Peyer's patch (tissue), 4 donors: ENCODE measurements at regions not wholly inside any gene's neighbourhood (a gene's known extent, or its start where the extent isn't known, plus 50 kb on each side); places are given as distances from the start of the nearest gene placed in this dataset.
"Not testable (repeated sequence)": the region's sequence is repeated elsewhere in the genome, so short reads cannot be mapped to it uniquely, and the experiment has no call there.

Source experiments
- DNase-seq, 3 donors: peaks; one replicate each; pipeline ENCODE4 v3.0.0-alpha.2; 2017 to 2019
- H3K27ac ChIP-seq, 4 donors: fragments of 200-600 bp; sonication (generic); one replicate each; pipeline ENCODE4 v1.5.1; 2016 to 2019
- H3K27me3 ChIP-seq, 2 donors: fragments of 200-600 bp; sonication (generic); one replicate each; pipeline ENCODE4 v1.5.1; 2019
- H3K36me3 ChIP-seq, 3 donors: fragments of 200-600 bp; sonication (generic); one replicate each; pipeline ENCODE4 v1.5.1; 2016 to 2019
- H3K4me1 ChIP-seq, 4 donors: fragments of 200-600 bp; sonication (generic); one replicate each; pipeline ENCODE4 v1.5.1; 2016 to 2019
- H3K4me3 ChIP-seq, 4 donors: fragments of 200-600 bp; sonication (generic); 1 replicate in 3 of 4; 2 replicates in 1 of 4; pipeline ENCODE4 v1.5.1; 2016 to 2019; ENCODE audit warnings: mild to moderate bottlenecking in 1 of 4
- H3K9me3 ChIP-seq, 4 donors: fragments of 200-600 bp; sonication (generic); one replicate each; pipeline ENCODE4 v1.5.1; 2016 to 2019; ENCODE audit warnings: mild to moderate bottlenecking in 1 of 4
- POLR2A ChIP-seq, 2 donors: fragments of 450-650 bp; IDR thresholded peaks; one replicate each; pipeline ENCODE4 v1.5.1; 2017; ENCODE audit warnings: antibody characterized with exemption in 2 of 2, mild to moderate bottlenecking in 2 of 2, moderate library complexity in 2 of 2
- TF ChIP-seq, protein P1 (sequence below), 6 experiments: fragments of 450-650 bp in 4 of 6; fragments of 200-600 bp in 2 of 6; sonication (generic) in 1 of 6; IDR thresholded peaks; one replicate each; pipeline ENCODE4 v1.5.1; 2017 to 2019; ENCODE audit warnings: antibody characterized with exemption in 6 of 6, mild to moderate bottlenecking in 3 of 6, moderate library complexity in 1 of 6

DNA sequence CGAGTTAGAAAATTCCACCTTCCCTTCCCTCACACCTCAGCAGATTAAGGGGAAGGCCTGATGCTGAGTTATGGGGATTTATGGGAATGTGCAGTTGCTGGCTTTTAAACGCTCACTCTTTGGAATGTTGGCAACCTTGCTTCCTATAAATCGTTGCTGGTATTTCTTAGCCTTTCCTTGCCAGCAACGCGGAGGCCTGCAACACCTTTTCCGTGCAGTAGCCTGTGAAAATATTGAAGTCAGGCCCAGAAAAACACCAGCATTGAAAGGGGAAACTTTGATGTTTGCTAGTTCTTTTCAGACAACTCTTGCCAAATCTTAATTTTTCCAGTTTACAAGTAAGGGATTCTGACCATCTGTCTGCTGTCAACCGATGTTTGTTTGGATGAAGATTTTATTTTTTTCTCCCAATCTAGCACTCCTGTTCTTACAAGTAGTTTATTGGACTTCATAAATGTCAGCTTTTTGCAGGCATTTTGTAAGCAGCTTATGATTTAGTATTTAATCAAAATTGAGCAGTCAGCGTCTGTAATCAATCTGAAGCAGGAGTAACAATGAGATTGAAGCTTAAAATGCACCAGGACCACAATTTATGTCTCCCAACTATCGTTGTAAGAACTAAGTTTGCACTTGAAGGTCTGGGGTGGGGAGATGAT is 251.0 kb downstream of the RPLP1 start:
- Histone ChIP-seq H3K27me3 (no peaks in the 10 kb centered on the region), H3K36me3 (no peaks in the 10 kb centered on the region), H3K9me3 (peaks cover 0 to 7% (median 3%) of the 10 kb centered on the region in 4 donors), H3K4me1 (no peaks in the 10 kb centered on the region), H3K4me3 (no peak overlapping the region), H3K27ac (no peak overlapping the region)
- DNase-seq, result no peak
- no peak for TF ChIP-seq POLR2A (IDR thresholded peaks at IDR 0.05)
- TF ChIP-seq, protein P1, sequence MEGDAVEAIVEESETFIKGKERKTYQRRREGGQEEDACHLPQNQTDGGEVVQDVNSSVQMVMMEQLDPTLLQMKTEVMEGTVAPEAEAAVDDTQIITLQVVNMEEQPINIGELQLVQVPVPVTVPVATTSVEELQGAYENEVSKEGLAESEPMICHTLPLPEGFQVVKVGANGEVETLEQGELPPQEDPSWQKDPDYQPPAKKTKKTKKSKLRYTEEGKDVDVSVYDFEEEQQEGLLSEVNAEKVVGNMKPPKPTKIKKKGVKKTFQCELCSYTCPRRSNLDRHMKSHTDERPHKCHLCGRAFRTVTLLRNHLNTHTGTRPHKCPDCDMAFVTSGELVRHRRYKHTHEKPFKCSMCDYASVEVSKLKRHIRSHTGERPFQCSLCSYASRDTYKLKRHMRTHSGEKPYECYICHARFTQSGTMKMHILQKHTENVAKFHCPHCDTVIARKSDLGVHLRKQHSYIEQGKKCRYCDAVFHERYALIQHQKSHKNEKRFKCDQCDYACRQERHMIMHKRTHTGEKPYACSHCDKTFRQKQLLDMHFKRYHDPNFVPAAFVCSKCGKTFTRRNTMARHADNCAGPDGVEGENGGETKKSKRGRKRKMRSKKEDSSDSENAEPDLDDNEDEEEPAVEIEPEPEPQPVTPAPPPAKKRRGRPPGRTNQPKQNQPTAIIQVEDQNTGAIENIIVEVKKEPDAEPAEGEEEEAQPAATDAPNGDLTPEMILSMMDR (IDR thresholded peaks at IDR 0.05), result no peak

DNA sequence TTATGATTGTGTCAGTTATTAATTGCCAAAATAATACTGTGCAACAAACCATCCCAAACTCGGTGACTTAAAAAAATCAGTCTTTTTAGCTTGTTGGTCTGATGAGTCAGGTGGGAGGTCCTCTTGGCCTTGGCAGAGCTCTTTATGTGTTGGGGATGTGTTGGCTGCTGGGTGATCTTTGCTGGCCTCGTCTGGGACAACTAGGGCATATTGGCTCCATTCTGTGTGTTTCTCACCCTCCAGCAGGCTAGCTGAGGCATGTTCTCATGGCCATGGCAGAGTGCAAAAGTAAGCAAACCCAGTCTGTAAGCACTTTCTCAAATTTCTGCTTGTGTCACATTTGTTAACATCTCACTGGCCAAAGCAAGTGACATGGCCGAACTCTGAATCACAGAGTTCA is 251.6 kb downstream of the RPLP1 start:
- Histone ChIP-seq H3K36me3 (no peaks in the 10 kb centered on the region), H3K9me3 (peaks cover 0 to 12% (median 3%) of the 10 kb centered on the region in 4 donors), H3K27ac (no peak overlapping the region), H3K4me1 (no peaks in the 10 kb centered on the region), H3K27me3 (no peaks in the 10 kb centered on the region), H3K4me3 (no peak overlapping the region)
- DNase-seq, result no peak
- TF ChIP-seq POLR2A (IDR thresholded peaks at IDR 0.05), result no peak
- TF ChIP-seq, protein P1 (IDR thresholded peaks at IDR 0.05), result no peak

DNA sequence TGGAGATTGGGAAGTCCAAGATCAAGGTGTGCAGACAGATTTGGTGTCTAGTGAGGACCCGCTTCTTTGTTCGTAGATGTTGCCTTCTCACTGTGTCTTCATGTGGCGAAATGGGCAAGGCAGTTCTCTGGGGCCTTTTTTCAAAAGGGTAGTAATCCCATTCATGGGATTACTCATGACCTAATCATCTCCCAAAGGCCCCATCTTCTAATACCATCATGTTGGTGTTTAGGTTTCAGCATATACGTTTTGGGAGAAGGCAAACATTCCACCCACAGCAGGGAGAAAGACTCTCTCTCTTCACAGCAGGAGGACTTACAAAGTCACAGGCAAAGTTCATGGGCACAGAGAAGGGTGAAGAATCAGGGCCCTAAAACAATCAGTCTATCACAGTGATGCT is 252.1 kb downstream of the RPLP1 start:
- Histone ChIP-seq H3K4me3 (no peak overlapping the region), H3K27ac (no peak overlapping the region), H3K36me3 (no peaks in the 10 kb centered on the region), H3K27me3 (no peaks in the 10 kb centered on the region), H3K4me1 (no peaks in the 10 kb centered on the region), H3K9me3 (peaks cover 0 to 12% (median 3%) of the 10 kb centered on the region in 4 donors)
- no peak for DNase-seq
- no peak for TF ChIP-seq POLR2A (IDR thresholded peaks at IDR 0.05)
- TF ChIP-seq, protein P1 (IDR thresholded peaks at IDR 0.05), result no peak

DNA sequence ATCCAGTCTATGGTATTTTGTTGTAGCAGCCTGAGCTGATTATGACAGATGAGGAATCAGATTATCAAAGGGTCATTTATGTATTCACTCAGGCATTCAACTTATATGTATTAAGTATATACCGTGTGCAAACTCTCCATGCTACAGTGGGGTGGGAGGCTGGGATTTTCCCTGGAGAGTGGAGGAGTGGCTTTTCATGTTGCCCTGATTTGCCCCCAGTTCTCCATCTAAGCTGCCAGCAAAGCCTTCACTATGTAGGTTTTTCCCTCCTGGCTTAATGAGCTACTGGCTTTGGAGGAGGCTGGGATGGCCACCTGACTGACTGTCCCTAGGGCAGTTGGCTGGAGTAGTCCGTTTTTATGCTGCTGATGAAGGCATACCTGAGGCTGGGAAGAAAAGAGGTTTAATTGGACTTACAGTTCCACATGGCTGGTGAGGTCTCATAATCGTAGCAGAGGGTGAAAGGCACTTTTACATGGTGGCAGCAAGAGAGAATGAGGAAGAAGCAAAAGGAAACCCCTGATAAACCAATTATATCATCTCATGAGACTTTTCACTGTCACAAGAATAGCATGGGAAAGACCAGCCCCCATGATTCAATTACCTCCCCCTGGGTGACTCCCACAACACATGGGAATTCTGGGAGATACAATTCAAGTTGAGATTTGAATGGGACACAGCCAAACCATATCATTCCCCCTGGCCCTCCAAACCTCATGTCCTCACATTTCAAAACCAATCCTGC is 253.9 kb downstream of the RPLP1 start:
- TF ChIP-seq POLR2A (IDR thresholded peaks at IDR 0.05), result no peak
- TF ChIP-seq, protein P1 (IDR thresholded peaks at IDR 0.05), result no peak
- no peaks in the 10 kb centered on the region for H3K4me1 ChIP-seq
- H3K27me3 ChIP-seq, result no peaks in the 10 kb centered on the region
- peaks cover 0 to 12% (median 3%) of the 10 kb centered on the region in 4 donors for H3K9me3 ChIP-seq
- no peak overlapping the region for H3K27ac ChIP-seq
- DNase-seq, result no peak
- no peaks in the 10 kb centered on the region for H3K36me3 ChIP-seq
- no peak overlapping the region for H3K4me3 ChIP-seq

DNA sequence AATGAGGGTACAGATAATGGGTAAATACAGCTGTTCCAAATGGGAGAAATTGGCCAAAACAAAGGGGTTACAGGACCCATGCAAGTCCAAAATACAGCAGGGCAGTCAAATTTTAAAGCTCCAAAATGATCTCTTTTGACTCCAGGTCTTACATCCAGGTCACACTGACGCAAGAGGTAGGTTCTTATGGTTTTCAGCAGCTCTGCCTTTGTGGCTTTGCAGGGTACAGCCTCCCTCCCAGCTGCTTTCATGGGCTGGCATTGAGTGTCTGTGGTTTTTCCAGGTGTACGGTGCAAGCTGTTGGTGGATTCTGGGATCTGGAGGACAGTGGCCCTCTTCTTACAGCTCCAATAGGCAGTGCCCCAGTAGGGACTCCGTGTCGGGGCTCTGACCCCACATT is 254.6 kb downstream of the RPLP1 start:
- H3K27me3 ChIP-seq, DNase-seq, H3K27ac ChIP-seq, H3K4me3 ChIP-seq, H3K36me3 ChIP-seq, H3K4me1 ChIP-seq: not testable (repeated sequence)
- peaks cover 0 to 12% (median 3%) of the 10 kb centered on the region in 4 donors for H3K9me3 ChIP-seq

DNA sequence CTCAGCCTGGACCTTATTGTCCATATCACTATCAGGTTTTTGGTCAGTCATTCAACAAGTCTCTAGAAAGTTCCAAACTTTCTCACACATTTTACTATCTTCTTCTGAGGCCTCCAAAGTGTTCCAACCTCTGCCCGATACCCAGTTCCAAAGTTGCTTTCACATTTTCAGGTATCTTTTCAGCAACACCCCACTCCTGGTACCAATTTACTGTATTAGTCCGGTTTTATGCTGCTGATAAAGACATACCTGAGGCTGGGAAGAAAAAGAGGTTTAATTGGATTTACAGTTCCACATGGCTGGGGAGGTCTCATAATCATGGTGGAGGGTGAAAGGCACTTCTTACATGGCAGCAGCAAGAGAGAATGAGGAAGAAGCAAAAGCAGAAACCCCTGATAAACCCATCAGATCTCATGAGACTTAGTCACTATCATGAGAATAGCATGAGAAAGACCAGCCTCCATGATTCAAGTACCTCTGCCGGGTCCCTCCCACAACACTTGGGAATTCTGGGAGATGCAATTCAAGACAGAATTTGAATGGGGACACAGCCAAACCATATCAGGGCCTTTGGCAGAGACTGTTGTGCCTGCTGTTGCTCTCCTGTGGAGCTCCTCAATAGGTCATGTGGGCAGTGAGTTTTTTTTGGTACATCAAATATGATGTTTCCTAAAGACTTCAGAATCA is 256.0 kb downstream of the RPLP1 start:
- not testable (repeated sequence) for H3K4me3 ChIP-seq, H3K27me3 ChIP-seq, H3K27ac ChIP-seq, H3K36me3 ChIP-seq, H3K4me1 ChIP-seq, DNase-seq
- H3K9me3 ChIP-seq, result peaks cover 0 to 12% (median 3%) of the 10 kb centered on the region in 4 donors
